WTC11 (cell line): ENCODE measurements at regions not wholly inside any gene's neighbourhood (a gene's known extent, or its start where the extent isn't known, plus 50 kb on each side); places are given as distances from the start of the nearest gene placed in this dataset.
"Not testable (repeated sequence)": the region's sequence is repeated elsewhere in the genome, so short reads cannot be mapped to it uniquely, and the experiment has no call there.

Experiments
- ATF3 ChIP-seq: sonication (generic); formaldehyde crosslinking; conservative IDR thresholded peaks from 2 replicates; pipeline ENCODE4 v1.8.1; 2022; ENCODE audit warnings: mild to moderate bottlenecking, missing genetic modification reagents
- ATF6 ChIP-seq: sonication (generic); formaldehyde crosslinking; IDR thresholded peaks from 2 replicates; pipeline ENCODE4 v1.8.1; 2023; ENCODE audit warnings: mild to moderate bottlenecking, missing genetic modification reagents
- CTCF ChIP-seq: fragments of 200-600 bp; IDR thresholded peaks from 2 replicates; pipeline ENCODE4 v1.8.0; 2022; ENCODE audit warnings: antibody characterized with exemption
- E2F4 ChIP-seq: sonication (generic); formaldehyde crosslinking; IDR thresholded peaks from 2 replicates; pipeline ENCODE4 v1.8.1; 2022; ENCODE audit warnings: low read depth, mild to moderate bottlenecking, moderate library complexity, missing genetic modification reagents, borderline replicate concordance
- FOXP1 ChIP-seq: sonication (generic); formaldehyde crosslinking; IDR thresholded peaks from 2 replicates; pipeline ENCODE4 v1.8.0; 2022; ENCODE audit warnings: missing genetic modification reagents, mild to moderate bottlenecking, moderate library complexity, borderline replicate concordance
- HMGXB4 ChIP-seq: sonication (generic); formaldehyde crosslinking; IDR thresholded peaks from 2 replicates; pipeline ENCODE4 v1.8.1; 2023; ENCODE audit warnings: mild to moderate bottlenecking, moderate library complexity, missing genetic modification reagents
- NFYB ChIP-seq: sonication (generic); formaldehyde crosslinking; conservative IDR thresholded peaks from 2 replicates; pipeline ENCODE4 v1.8.0; 2022; ENCODE audit warnings: low read depth, missing genetic modification reagents
- RORB ChIP-seq: fragments of 250-450 bp; sonication (Bioruptor Pico); IDR thresholded peaks from 2 replicates; pipeline ENCODE4 v1.9.0; 2021; ENCODE audit warnings: mild to moderate bottlenecking
- STAT6 ChIP-seq: sonication (generic); formaldehyde crosslinking; conservative IDR thresholded peaks from 2 replicates; pipeline ENCODE4 v1.8.1; 2023; ENCODE audit warnings: mild to moderate bottlenecking, low read depth, missing genetic modification reagents, moderate library complexity
- TCF7 ChIP-seq: sonication (generic); formaldehyde crosslinking; IDR thresholded peaks from 2 replicates; pipeline ENCODE4 v1.8.0; 2022; ENCODE audit warnings: mild to moderate bottlenecking, low read depth, missing genetic modification reagents, moderate library complexity
- ZNF416 ChIP-seq: fragments of 250-450 bp; sonication (Bioruptor Pico); IDR thresholded peaks from 2 replicates; pipeline ENCODE4 v1.9.0; 2021; ENCODE audit warnings: mild to moderate bottlenecking, inconsistent platforms

- not testable (repeated sequence) for TF ChIP-seq E2F4 (CRISPR knock-in tag); STAT6; ATF3; HMGXB4 (CRISPR knock-in tag); ATF6 (CRISPR knock-in tag); CTCF; TCF7; ZNF416 (CRISPR knock-in tag); NFYB (CRISPR knock-in tag); RORB (CRISPR knock-in tag); FOXP1
Measured at GRCh38 chr11:21752475-21753243, 440.2 kb upstream of the ANO5 start.
